ENCODE measurements at regions not wholly inside any gene's neighbourhood (a gene's known extent, or its start where the extent isn't known, plus 50 kb on each side); places are given as distances from the start of the nearest gene placed in this dataset.
"Not testable (repeated sequence)": the region's sequence is repeated elsewhere in the genome, so short reads cannot be mapped to it uniquely, and the experiment has no call there.

GRCh38 chr12:7591531-7591930, 74.2 kb downstream of the APOBEC1 start:
- no peak for TF ChIP-seq CTCF (IDR thresholded peaks at IDR 0.05; ENCODE audit: extremely low read depth, missing control alignments)
- no peak for DNase-seq (ENCODE audit: low spot score)

DNA sequence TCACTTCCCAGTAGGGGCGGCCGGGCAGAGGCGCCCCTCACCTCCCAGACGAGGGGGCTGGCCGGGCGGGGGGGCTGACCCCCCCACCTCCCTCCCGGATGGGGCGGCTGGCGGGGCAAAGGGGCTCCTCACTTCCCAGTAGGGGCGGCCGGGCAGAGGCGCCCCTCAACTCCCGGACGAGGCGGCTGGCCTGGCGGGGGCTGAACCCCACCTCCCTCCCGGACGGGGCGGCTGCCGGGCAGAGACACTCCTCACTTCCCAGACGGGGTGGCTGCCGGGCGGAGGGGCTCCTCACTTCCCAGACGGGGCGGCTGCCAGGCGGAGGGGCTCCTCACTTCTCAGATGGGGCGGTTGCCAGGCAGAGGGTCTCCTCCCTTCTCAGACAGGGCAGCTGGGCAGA, 75.6 kb downstream of the APOBEC1 start:
- not testable (repeated sequence) for DNase-seq (ENCODE audit: low spot score)

DNA sequence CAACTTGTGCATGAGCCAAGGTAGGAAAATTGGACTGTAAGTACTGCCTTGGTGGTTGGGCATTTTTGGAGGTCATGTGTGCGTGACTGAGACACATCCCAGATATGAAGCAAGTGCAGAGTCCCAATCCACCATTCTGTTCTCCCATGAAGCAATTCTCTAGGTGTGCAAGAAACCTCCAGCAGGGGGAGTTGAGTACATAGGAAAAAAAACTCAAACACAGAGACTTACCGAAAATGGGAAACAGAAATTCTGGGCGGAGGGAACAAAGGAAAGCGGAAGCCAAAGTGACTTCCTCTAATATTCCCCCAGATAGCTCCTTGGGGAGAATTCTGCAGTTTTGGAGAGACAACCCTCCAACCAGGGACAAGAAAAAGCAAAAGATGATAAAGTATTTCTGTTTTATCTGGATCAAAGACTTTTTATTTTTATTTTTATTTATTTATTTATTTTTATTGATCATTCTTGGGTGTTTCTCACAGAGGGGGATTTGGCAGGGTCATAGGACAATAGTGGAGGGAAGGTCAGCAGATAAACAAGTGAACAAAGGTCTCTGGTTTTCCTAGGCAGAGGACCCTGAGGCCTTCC, 76.9 kb downstream of the APOBEC1 start:
- TF ChIP-seq CTCF (IDR thresholded peaks at IDR 0.05; ENCODE audit: extremely low read depth, missing control alignments) = peak; percentile 21
- DNase-seq (ENCODE audit: low spot score) = peak; percentile 56

DNA sequence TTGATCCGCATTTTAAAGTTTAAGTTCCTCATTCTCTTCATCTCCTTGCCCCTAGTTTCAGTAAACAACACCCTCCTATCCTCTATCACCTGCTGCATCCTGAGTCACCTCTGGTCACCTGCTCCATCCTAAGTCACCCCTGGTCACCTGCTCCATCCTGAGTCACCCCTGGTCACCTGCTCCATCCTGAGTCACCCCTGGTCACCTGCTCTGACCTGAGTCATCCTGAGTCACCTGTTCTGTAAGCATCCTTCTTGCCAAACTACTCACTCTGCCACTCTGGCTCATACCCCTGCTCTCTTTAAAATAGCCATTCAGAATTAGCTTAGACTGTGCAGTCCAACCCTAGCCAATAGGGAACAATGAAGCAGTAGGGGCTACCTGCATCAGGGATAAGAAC, 80.6 kb upstream of the CD163 start:
- DNase-seq (ENCODE audit: low spot score) = not testable (repeated sequence)

DNA sequence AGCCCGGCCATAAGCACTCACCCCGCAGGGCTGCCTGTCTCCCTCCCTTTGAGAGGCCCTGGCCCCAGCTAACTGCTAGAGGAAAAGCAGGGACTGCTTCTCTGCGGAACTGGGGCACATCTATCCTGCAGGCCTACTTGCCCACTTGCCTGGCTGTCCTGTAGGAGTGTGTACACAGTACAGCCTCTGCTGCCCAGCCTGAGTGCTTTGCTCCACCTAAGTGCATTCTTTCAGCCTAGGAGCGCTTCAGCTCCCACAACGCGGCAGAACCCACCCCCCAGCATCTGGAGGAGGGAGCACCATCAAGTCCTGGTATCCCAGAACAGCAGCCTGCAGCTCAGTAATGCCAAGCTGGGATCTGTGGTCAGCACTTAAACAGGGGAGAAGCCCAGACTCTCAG, 79.9 kb upstream of the CD163 start:
- no peak for TF ChIP-seq CTCF (IDR thresholded peaks at IDR 0.05; ENCODE audit: extremely low read depth, missing control alignments)
- DNase-seq (ENCODE audit: low spot score) = no peak

GRCh38 chr12:7582796-7583195, 79.2 kb upstream of the CD163 start:
- no peak for DNase-seq (ENCODE audit: low spot score)
- TF ChIP-seq CTCF (IDR thresholded peaks at IDR 0.05; ENCODE audit: extremely low read depth, missing control alignments) = no peak

GRCh38 chr12:7581625-7582024, 78.0 kb upstream of the CD163 start:
- no peak for DNase-seq (ENCODE audit: low spot score)
- no peak for TF ChIP-seq CTCF (IDR thresholded peaks at IDR 0.05; ENCODE audit: extremely low read depth, missing control alignments)

DNA sequence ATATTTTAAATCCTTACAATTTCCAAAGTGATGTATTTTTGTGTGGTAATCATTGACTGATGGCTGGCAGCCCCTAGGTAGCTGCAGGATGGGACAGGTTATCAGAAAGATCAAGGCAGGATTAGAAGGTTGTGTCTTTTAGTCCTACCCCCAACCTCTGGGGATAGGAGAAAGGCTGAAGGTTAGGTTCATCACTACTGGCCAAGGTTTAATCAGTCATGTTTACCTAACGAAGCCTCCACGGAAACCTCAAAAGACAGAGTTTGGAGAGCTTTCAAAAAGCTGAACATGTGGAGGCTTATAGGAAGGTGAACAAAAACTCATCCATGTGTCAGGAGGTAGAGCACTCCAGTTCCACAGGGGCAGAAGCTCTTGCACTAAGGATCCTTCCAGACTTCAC, 77.5 kb upstream of the CD163 start:
- no peak for TF ChIP-seq CTCF (IDR thresholded peaks at IDR 0.05; ENCODE audit: extremely low read depth, missing control alignments)
- no peak for DNase-seq (ENCODE audit: low spot score)

- no peak for TF ChIP-seq CTCF (IDR thresholded peaks at IDR 0.05; ENCODE audit: extremely low read depth, missing control alignments)
- no peak for DNase-seq (ENCODE audit: low spot score)
Observed at GRCh38 chr12:7571257-7571656, 67.7 kb upstream of the CD163 start.

Data from GM20000 (cell line).